Activated CD4-positive, alpha-beta T cell treated with anti-CD3 and anti-CD28 coated beads, Interleukin-2, amount 10 ng/mL, durations not matched to agents 7 days and 5 days (primary cell): ENCODE measurements at regions not wholly inside any gene's neighbourhood (a gene's known extent, or its start where the extent isn't known, plus 50 kb on each side); places are given as distances from the start of the nearest gene placed in this dataset.

Source experiments
- CTCF ChIA-PET: fragments of 350-600 bp; sonication (Branson Sonifier 250); formaldehyde crosslinking; loops from one replicate; lab custom pipeline; 2021; ENCODE audit warnings: antibody characterized with exemption; lab: Charles Lee
- POLR2A ChIA-PET: fragments of 350-600 bp; sonication (Branson Sonifier 250); formaldehyde crosslinking; loops from one replicate; lab custom pipeline; 2021; ENCODE audit warnings: antibody characterized with exemption; lab: Charles Lee
- DNase-seq: peaks from one replicate; pipeline ENCODE4 v3.0.0-alpha.2; 2020
- H3K27ac Mint-ChIP-seq: one replicate; pipeline ENCODE4 v1.8.0; 2021; ENCODE audit warnings: mild to moderate bottlenecking, moderate library complexity, mixed read lengths
- H3K27me3 Mint-ChIP-seq: one replicate; pipeline ENCODE4 v1.8.0; 2021; ENCODE audit warnings: mixed read lengths
- H3K36me3 Mint-ChIP-seq: one replicate; pipeline ENCODE4 v1.8.0; 2021; ENCODE audit warnings: low read depth, mixed read lengths
- H3K4me1 Mint-ChIP-seq: one replicate; pipeline ENCODE4 v1.8.0; 2021; ENCODE audit warnings: mixed read lengths
- H3K4me3 Mint-ChIP-seq: one replicate; pipeline ENCODE4 v1.8.0; 2021; ENCODE audit warnings: mild to moderate bottlenecking, moderate library complexity, mixed read lengths
- H3K9me3 Mint-ChIP-seq: one replicate; pipeline ENCODE4 v1.8.0; 2021; ENCODE audit warnings: mixed read lengths

DNA sequence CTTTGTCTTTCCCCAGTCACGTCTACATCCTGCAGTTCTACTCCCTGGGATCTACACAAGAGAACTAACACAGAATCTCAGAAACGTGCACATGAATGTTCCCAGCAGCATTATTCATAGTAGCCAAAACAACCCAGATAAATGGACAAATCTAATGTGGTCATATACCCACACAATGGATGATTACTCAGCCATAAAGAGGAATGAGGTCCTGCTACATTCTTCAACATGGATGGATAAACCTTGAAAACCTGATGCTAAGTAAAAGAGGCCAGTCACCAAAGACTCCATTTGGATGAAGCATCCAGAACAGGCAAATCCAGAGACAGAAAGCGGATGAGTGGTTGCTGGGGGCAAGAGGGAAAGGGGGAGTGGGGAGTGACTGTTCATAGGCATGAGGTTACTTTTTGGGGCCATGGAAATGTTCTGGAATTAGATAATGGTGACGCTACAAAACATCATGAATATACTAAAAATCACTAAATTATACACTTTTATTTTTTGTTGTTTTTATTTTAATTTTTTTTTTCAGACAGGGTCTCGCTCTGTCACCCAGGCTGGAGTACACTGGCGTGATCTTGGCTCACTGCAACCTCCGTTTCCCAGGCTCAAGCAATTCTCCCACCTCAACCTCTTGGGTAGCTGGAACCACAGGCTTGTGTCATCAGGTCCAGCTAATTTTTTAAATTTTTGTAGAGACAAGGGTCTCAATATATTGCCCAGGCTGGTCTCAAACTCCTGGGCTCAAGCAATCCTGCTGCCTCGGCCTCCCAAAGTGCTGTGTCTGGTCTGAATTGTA, 50.8 kb upstream of the DSN1 start:
- Mint-ChIP-seq H3K27ac (no peak overlapping the region), H3K9me3 (no peaks in the 10 kb centered on the region), H3K36me3 (no peaks in the 10 kb centered on the region), H3K4me1 (peaks cover 25% of the 10 kb centered on the region), H3K4me3 (no peak overlapping the region), H3K27me3 (no peaks in the 10 kb centered on the region)
- POLR2A ChIA-PET, result no interaction called here
- DNase-seq, result no peak
- CTCF ChIA-PET, result interaction anchor here (2.6 kb wide), 1 partner anchor 17 kb away, joined by 17 read pairs; no protein-coding TSS in a partner anchor

DNA sequence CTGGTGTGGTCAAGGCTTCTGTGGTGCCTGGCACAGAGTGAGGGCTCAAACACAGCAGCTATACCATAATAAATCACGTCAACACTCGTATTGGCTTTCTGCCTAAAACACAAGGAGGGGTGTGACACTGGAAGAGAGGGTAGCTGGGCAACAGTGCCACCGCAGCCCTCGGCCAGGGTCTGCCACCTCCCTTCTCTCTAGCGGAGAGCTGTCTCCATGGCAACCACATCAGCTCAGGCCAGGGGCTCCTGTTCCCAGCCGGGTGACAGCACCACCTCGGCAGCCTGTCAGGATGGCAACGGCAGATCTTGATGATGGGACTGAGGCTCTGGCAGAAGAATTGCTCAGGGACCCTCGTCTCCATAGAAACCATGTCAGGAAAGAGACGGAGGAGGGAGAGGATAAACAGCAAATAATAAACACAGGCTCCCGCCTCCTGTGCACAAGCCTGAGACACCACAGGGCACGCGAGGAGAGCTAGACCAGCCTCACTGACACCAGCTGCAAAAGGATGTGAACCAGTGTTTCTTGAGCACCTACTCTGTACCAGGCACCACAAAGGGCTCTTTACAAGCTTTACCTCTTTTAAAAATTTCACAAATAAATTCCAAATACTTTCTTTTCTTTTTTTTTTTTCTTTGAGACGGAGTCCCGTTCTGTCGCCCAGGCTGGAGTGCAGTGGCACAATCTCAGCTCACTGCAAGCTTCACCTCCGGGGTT, 50.4 kb upstream of the TLDC2 start:
- no peak for DNase-seq
- H3K27ac Mint-ChIP-seq, result no peak overlapping the region
- no peak overlapping the region for H3K4me3 Mint-ChIP-seq
- H3K4me1 Mint-ChIP-seq, result peaks cover 25% of the 10 kb centered on the region
- H3K9me3 Mint-ChIP-seq, result no peaks in the 10 kb centered on the region
- POLR2A ChIA-PET, result interaction anchor here (0.6 kb wide), 1 partner anchor 293 kb away, joined by 4 read pairs; no protein-coding TSS in a partner anchor
- H3K36me3 Mint-ChIP-seq, result no peaks in the 10 kb centered on the region
- no peaks in the 10 kb centered on the region for H3K27me3 Mint-ChIP-seq
- CTCF ChIA-PET, result interaction anchor here (0.6 to 2.6 kb wide), 4 partner anchors 8 to 32 kb away, joined by 3 to 17 read pairs (median 6); no protein-coding TSS in a partner anchor
